SK-N-SH (cell line): ENCODE measurements at regions not wholly inside any gene's neighbourhood (a gene's known extent, or its start where the extent isn't known, plus 50 kb on each side); places are given as distances from the start of the nearest gene placed in this dataset.
A peak's percentile ranks its signal among the peaks of the same experiment; 100 is the strongest.

ENCODE experiments used
- CTCF ChIA-PET: fragments of 300-600, 350-600 bp; formaldehyde crosslinking; extraction: SDS; loops from one replicate; lab custom pipeline; 2021; lab: Yijun Ruan, JAX
- POLR2A ChIA-PET: fragments of 350-600 bp; sonication (Branson Sonifier 250); formaldehyde crosslinking; extraction: SDS; loops from one replicate; lab custom pipeline; 2020; ENCODE audit warnings: antibody characterized with exemption, inconsistent platforms; lab: Yijun Ruan, JAX
- DNase-seq: peaks from one replicate; pipeline ENCODE4 v3.0.0; 2012
- H2AFZ ChIP-seq: fragments of 200-600 bp; sonication (generic); 2 replicates; pipeline ENCODE4 v1.8.1; 2016; ENCODE audit warnings: antibody characterized with exemption, mild to moderate bottlenecking, low read depth
- H3F3A ChIP-seq: fragments of 200-600 bp; sonication (generic); replicated peaks from 2 replicates; pipeline ENCODE3; 2016; ENCODE audit warnings: antibody characterized with exemption, mild to moderate bottlenecking; ENCODE audit not compliant: insufficient read depth
- H3K27ac ChIP-seq, 2 experiments: fragments of 200-500 bp in 1 of 2; fragments of 200-600 bp in 1 of 2; sonication (Bioruptor generic) in 1 of 2; sonication (generic), shearing (Covaris generic) in 1 of 2; 2 replicates each; pipeline versions ENCODE4 v1.5.1 to v1.6.1; 2014 to 2016; ENCODE audit warnings: low read depth in 2 of 2, inconsistent platforms in 1 of 2, low read length in 1 of 2, mild to moderate bottlenecking in 1 of 2, mixed read lengths in 1 of 2
- H3K27me3 ChIP-seq: fragments of 200-600 bp; sonication (generic), shearing (Covaris generic); 2 replicates; pipeline ENCODE4 v1.6.1; 2016; ENCODE audit warnings: mixed run types; ENCODE audit not compliant: insufficient read depth
- H3K36me3 ChIP-seq, 2 experiments: fragments of 200-500 bp in 1 of 2; fragments of 200-600 bp in 1 of 2; sonication (Bioruptor generic) in 1 of 2; sonication (generic) in 1 of 2; replicated peaks in 1 of 2; 2 replicates each; pipeline versions ENCODE3 to v1.5.1; 2014 to 2016; ENCODE audit warnings: low read length in 1 of 2, mild to moderate bottlenecking in 1 of 2; ENCODE audit not compliant: insufficient read depth in 2 of 2, control insufficient read depth in 1 of 2
- H3K4me1 ChIP-seq, 2 experiments: fragments of 200-500 bp in 1 of 2; fragments of 200-600 bp in 1 of 2; sonication (Bioruptor generic) in 1 of 2; sonication (generic), shearing (Covaris generic) in 1 of 2; 2 replicates each; pipeline versions ENCODE4 v1.5.1 to v1.6.1; 2014 to 2016; ENCODE audit warnings: low read depth in 1 of 2, low read length in 1 of 2, mixed run types in 1 of 2; ENCODE audit not compliant: insufficient read depth in 2 of 2, control insufficient read depth in 1 of 2
- H3K4me2 ChIP-seq: fragments of 200-600 bp; sonication (generic), shearing (Covaris generic); 2 replicates; pipeline ENCODE4 v1.6.1; 2017; ENCODE audit warnings: mixed run types
- H3K4me3 ChIP-seq, 2 experiments: fragments of 200-500 bp in 1 of 2; fragments of 200-600 bp in 1 of 2; sonication (Bioruptor generic) in 1 of 2; sonication (generic), shearing (Covaris generic) in 1 of 2; 2 replicates each; pipeline versions ENCODE4 v1.5.1 to v1.8.1; 2014 to 2016; ENCODE audit warnings: low read depth in 2 of 2, inconsistent platforms in 1 of 2, low read length in 1 of 2, mild to moderate bottlenecking in 1 of 2, mixed read lengths in 1 of 2, moderate library complexity in 1 of 2
- H3K79me2 ChIP-seq: fragments of 200-600 bp; sonication (generic); 2 replicates; pipeline ENCODE4 v1.8.1; 2017; ENCODE audit warnings: mild to moderate bottlenecking; ENCODE audit not compliant: insufficient read depth
- H3K9ac ChIP-seq: fragments of 200-600 bp; sonication (generic); 2 replicates; pipeline ENCODE4 v1.6.1; 2017; ENCODE audit warnings: mixed run types
- H3K9me2 ChIP-seq: fragments of 200-600 bp; sonication (generic); 2 replicates; pipeline ENCODE4 v1.6.1; 2017; ENCODE audit warnings: mixed run types
- H3K9me3 ChIP-seq: fragments of 200-600 bp; sonication (generic); 2 replicates; pipeline ENCODE4 v1.6.1; 2017; ENCODE audit warnings: mixed run types, mild to moderate bottlenecking, moderate library complexity
- H4K20me1 ChIP-seq: fragments of 200-600 bp; sonication (generic); 2 replicates; pipeline ENCODE4 v1.6.1; 2017; ENCODE audit warnings: mild to moderate bottlenecking, mixed run types; ENCODE audit not compliant: insufficient read depth
- CTCF ChIP-seq: fragments of 200-600 bp; sonication (generic); IDR thresholded peaks from 2 replicates; pipeline ENCODE4 v1.6.1; 2017; ENCODE audit warnings: antibody characterized with exemption, mild to moderate bottlenecking, moderate library complexity
- ELF1 ChIP-seq: IDR thresholded peaks from 2 replicates; pipeline ENCODE4 v1.4.0; 2012
- EZH2phosphoT487 ChIP-seq: fragments of 200-600 bp; sonication (generic); IDR thresholded peaks from 2 replicates; pipeline ENCODE4 v1.6.1; 2017; ENCODE audit warnings: low read depth, mixed run types, mild to moderate bottlenecking, antibody characterized with exemption, moderate library complexity, borderline replicate concordance
- FOSL2 ChIP-seq: IDR thresholded peaks from 2 replicates; pipeline ENCODE4 v1.4.0; 2012; ENCODE audit warnings: low read depth, mild to moderate bottlenecking, moderate library complexity, borderline replicate concordance
- GABPA ChIP-seq: IDR thresholded peaks from 2 replicates; pipeline ENCODE4 v1.4.0; 2012; ENCODE audit warnings: low read depth, mild to moderate bottlenecking
- IRF3 ChIP-seq: fragments of 150-350 bp; IDR thresholded peaks from 2 replicates; pipeline ENCODE4 v1.6.1; 2016; ENCODE audit warnings: mild to moderate bottlenecking, low read depth, low read length
- JUND ChIP-seq: IDR thresholded peaks from 2 replicates; pipeline ENCODE4 v1.4.0; 2012
- MAX ChIP-seq: IDR thresholded peaks from 2 replicates; pipeline ENCODE4 v1.4.0; 2012; ENCODE audit warnings: low read depth
- MEF2A ChIP-seq: IDR thresholded peaks from 2 replicates; pipeline ENCODE4 v1.4.0; 2012; ENCODE audit warnings: low read depth, borderline replicate concordance
- NFIC ChIP-seq: IDR thresholded peaks from 2 replicates; pipeline ENCODE4 v1.4.0; 2012; ENCODE audit warnings: borderline replicate concordance
- NRF1 ChIP-seq: IDR thresholded peaks from 2 replicates; pipeline ENCODE4 v1.6.1; 2012; ENCODE audit warnings: low read depth, mild to moderate bottlenecking, low read length
- PBX3 ChIP-seq: IDR thresholded peaks from 2 replicates; pipeline ENCODE4; 2012
- POLR2AphosphoS5 ChIP-seq: IDR thresholded peaks from 2 replicates; pipeline ENCODE4 v1.6.1; 2012; ENCODE audit warnings: low read depth, low read length
- RCOR1 ChIP-seq: fragments of 150-350 bp; IDR thresholded peaks from 2 replicates; pipeline ENCODE4 v1.6.1; 2017; ENCODE audit warnings: antibody characterized with exemption, low read length
- RFX5 ChIP-seq: IDR thresholded peaks from 2 replicates; pipeline ENCODE4 v1.6.1; 2012; ENCODE audit warnings: mild to moderate bottlenecking, improper control_type of control experiment, low read length
- SIN3A ChIP-seq: IDR thresholded peaks from 2 replicates; pipeline ENCODE4 v1.6.1; 2012; ENCODE audit warnings: low read depth, mild to moderate bottlenecking, low read length, moderate library complexity, borderline replicate concordance
- SMC3 ChIP-seq: IDR thresholded peaks from 2 replicates; pipeline ENCODE4 v1.6.1; 2012; ENCODE audit warnings: low read depth, low read length, improper control_type of control experiment
- TCF12 ChIP-seq: IDR thresholded peaks from 2 replicates; pipeline ENCODE4 v1.4.0; 2012
- TEAD4 ChIP-seq: IDR thresholded peaks from 2 replicates; pipeline ENCODE4 v1.4.0; 2012; ENCODE audit warnings: mild to moderate bottlenecking, borderline replicate concordance; ENCODE audit not compliant: insufficient read depth
- YY1 ChIP-seq: IDR thresholded peaks from 2 replicates; pipeline ENCODE4 v1.4.0; 2012; ENCODE audit warnings: low read depth, mild to moderate bottlenecking
- WGBS: methylation state at CpG from one replicate; pipeline ENCODE4 v1.1.6; 2017; ENCODE audit warnings: low lambda C conversion rate; 5-methylcytosine and 5-hydroxymethylcytosine counted together

GRCh38 chr6:4611429-4612129, 164.6 kb upstream of the CDYL start:
- Histone ChIP-seq H2AFZ (no peak overlapping the region), H3K4me2 (no peak overlapping the region)
- WGBS: 42% methylated on average over 9 of the region's 9 CpGs

GRCh38 chr6:4610256-4610655, 165.9 kb upstream of the CDYL start:
- CTCF ChIA-PET: no interaction called here
- Histone ChIP-seq H3K4me2 (0 out of 2 replicates have a peak overlapping the region, but pooled peaks have one; percentile 33), H2AFZ (no peak overlapping the region), H3F3A (peaks cover 3% of the 10 kb centered on the region), H3K27ac (no peak overlapping the region), H3K9ac (no peak overlapping the region), H3K9me3 (no peaks in the 10 kb centered on the region), H3K36me3 (no peaks in the 10 kb centered on the region), H3K4me1 (peaks cover 2 to 6% of the 10 kb centered on the region in 2 experiments; a peak in 2 of 4 replicates), H3K9me2 (no peaks in the 10 kb centered on the region), H3K4me3 (no peak overlapping the region), H3K79me2 (no peaks in the 10 kb centered on the region), H3K27me3 (peaks cover 5% of the 10 kb centered on the region; the same call in 1 of the 2 replicates), H4K20me1 (no peaks in the 10 kb centered on the region)
- no peak for DNase-seq
- POLR2A ChIA-PET: no interaction called here
- 24% methylated on average over 7 of the region's 7 CpGs for WGBS
- TF ChIP-seq SIN3A (no peak), PBX3 (peak; percentile 72), NRF1 (no peak), MAX (peak; percentile 48; the same call in 1 of the 2 replicates), TCF12 (peak; percentile 66), TEAD4 (peak; percentile 56; the same call in 1 of the 2 replicates), SMC3 (no peak), NFIC (peak; percentile 48; the same call in 1 of the 2 replicates), RCOR1 (no peak), MEF2A (no peak), FOSL2 (0 out of 2 replicates have a peak, but pooled peaks have one; percentile 25), JUND (0 out of 2 replicates have a peak, but pooled peaks have one; percentile 23), RFX5 (no peak)

More at GRCh38 chr6:4611429-4612129, 164.6 kb upstream of the CDYL start:
- Histone ChIP-seq H3K4me3 (no peak overlapping the region), H3K4me1 (peaks cover 2 to 6% of the 10 kb centered on the region in 2 experiments; a peak in 2 of 4 replicates), H3K27ac (no peak overlapping the region), H4K20me1 (no peaks in the 10 kb centered on the region), H3K79me2 (no peaks in the 10 kb centered on the region), H3K9ac (no peak overlapping the region), H3K27me3 (peaks cover 6% of the 10 kb centered on the region; the same call in 1 of the 2 replicates), H3K36me3 (no peaks in the 10 kb centered on the region), H3F3A (peaks cover 3% of the 10 kb centered on the region), H3K9me3 (no peaks in the 10 kb centered on the region), H3K9me2 (no peaks in the 10 kb centered on the region)
- ChIA-PET CTCF (no interaction called here), POLR2A (no interaction called here)
- TF ChIP-seq IRF3 (no peak), GABPA (no peak), SMC3 (no peak), MAX (no peak), POLR2AphosphoS5 (no peak), MEF2A (no peak), EZH2phosphoT487 (no peak), NFIC (no peak), RCOR1 (no peak), ELF1 (no peak), YY1 (no peak), CTCF (no peak)
- DNase-seq: no peak
